HG02642 (cell line): ENCODE measurements at regions not wholly inside any gene's neighbourhood (a gene's known extent, or its start where the extent isn't known, plus 50 kb on each side); places are given as distances from the start of the nearest gene placed in this dataset.

ENCODE experiments used
- ATAC-seq: cut with Tn5 transposase; IDR thresholded peaks from one replicate; pipeline ENCODE4 v1.9.1; 2021; ENCODE audit warnings: mild to moderate bottlenecking; ENCODE audit not compliant: unreplicated experiment, poor library complexity

DNA sequence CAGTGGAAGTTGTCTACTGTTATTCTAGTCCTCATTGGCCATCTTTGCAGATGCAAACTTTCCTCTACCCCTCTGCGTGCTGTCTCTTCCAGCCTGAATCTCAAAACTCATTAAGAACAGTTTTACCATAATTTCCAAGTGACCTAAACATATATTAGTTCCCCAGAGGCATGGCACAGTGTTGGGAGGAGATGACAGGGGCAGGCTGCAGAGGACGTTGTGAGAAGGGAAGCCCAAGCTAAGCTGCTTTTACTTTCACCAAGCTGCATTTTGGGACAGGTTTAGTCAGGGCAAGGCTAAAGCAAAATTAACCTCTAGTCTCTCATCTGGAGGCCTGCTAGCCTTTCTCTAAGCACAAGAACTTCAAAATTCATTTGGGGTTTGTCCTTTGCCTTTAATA, 318.6 kb upstream of the SATB1 start:
- no peak for ATAC-seq

- ATAC-seq: peak; percentile 87
These were observed 315.8 kb upstream of the SATB1 start for GRCh38 chr3:18740631-18741583.

- no peak for ATAC-seq
These were observed 313.9 kb upstream of the SATB1 start for GRCh38 chr3:18739099-18739433.

DNA sequence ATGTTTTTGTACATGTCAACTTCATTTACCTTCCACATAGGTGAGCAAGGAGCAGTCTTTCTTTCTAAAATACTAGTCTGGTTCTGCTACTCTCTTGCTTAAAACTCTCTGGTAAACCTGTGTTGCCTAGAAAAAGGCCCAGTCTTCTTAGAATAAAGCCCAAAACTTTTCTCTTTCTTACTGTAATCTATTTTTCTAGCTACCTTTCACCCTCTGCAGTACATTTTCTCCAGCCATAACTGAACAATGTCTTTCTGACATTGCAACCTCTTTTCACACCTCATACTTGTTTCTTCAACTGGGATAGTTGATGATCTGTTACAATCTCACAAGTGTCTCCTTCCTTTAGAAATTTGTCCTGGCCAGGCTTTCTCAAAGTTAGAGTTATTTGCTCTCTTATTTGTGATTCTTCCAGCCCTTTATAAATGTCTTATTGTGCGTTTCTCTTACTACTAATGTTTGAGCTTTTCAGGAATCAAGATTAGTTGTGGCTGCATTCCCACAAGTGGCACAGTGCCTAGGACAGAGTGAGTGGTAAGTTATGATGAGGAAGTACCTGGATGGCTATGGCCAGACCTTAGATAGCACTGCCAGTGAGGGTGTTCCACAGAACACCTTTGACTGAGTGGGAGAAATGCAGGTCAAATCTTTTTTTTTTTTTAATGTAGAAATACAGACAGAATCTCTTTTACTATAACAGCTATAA, 313.4 kb upstream of the SATB1 start:
- no peak for ATAC-seq

DNA sequence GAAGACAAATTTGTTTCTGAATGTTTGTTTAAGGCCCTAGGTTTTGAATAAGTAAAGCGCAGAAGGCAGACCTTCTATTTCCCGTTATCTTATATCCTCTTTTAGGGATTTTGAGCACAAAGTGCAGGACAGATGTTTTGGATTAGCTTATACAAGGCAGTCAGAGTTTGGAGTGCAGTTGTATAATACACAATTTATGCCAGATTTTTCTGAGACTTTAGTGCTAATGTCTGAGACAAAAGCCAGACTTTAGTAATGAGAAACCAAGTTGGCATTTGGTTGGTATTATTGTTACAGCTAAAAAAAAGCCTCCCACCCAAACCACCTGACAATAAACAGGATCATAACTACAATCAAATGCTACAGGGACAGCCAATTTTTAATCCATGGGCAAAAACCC, 309.9 kb upstream of the SATB1 start:
- ATAC-seq: no peak

DNA sequence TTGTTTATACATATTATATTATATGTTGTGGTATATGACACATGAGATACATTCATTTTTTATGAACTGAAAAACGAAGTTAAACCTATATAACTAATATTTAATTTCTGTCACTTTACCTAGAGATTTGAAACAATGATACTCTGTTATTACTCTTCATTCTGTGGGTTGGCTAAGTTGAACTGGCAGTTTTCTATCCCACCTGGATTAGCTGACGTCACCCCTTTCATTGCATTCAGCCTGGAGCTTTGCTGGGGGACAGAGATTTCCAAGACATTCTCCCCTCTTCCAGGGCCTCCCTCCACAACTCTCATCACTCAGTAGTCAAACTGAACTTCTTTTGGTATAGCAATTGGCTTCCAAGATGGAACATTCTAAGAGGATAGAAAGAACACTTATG, 309.2 kb upstream of the SATB1 start:
- ATAC-seq: no peak

DNA sequence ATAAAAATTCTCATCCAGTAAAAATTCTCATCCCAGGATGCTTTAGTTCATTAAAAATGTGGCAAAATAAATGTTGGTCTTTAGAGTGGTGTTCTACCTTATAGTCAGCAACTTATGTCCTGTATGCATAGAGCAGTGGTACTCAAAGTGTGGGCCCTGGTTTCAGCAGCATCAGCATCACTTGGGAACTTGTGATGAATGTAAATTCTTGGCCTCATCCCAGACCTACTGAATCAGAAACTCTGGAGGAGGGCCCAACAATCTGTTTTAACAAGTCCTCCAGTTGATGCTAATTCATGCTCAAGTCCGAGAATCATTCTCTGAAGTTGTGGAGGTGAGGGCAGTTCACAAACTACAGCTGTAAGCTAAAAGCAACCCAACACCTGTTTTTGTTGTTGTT, 307.3 kb upstream of the SATB1 start:
- no peak for ATAC-seq

DNA sequence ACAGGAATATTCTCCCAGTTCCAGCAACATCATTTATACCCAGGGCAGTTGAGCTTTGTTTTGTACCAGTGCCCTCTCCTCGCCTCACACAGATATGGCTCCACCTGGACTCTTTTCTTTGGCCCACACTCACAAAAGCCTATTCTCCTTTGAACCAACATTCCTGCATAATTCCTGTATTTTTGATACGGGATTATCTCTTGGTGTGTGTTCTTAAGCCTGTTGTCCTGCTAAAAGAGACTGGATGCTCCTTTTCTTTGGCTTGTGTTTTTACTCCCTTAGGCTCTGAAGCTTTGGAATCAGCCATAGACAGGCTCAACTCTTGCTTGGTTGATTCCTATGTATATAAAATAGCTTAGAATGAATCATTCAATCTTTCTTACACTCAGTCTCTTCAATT, 305.4 kb upstream of the SATB1 start:
- no peak for ATAC-seq

- no peak for ATAC-seq
These were observed 304.5 kb upstream of the SATB1 start for GRCh38 chr3:18729671-18730070.

DNA sequence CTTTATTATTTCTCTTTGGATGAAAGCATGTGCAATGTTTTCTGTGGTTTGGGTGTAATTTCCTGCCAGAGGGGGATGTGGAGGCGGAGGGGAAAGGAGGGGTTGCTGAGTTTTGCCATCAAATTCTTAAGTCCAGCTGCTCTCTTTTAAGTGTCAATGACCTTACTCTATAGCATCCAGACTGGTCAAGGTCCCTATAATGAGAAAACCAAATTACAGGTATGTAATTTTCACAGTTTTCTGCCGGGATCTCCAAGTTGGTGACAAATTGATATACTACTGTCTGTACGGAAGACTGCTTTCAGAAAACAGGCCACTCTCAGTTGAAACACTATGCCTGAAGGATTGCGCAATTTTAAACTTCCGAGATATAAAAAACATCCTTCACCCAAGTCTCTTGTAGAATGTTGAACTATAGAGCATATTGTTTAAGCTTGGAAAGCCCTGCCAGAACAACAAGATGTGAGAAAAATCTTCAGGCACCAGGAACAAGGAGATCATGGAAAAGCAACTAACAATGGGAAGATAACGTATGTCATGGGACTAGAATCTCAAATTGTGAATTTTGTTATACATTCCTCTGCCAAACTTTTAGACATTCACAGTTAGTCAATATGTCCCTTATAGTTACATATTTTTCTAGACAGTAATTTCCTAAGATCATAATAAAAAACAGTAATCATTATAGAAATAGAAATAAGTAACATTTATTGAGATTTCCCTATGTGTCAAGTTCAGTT, 300.7 kb upstream of the SATB1 start:
- ATAC-seq: no peak

DNA sequence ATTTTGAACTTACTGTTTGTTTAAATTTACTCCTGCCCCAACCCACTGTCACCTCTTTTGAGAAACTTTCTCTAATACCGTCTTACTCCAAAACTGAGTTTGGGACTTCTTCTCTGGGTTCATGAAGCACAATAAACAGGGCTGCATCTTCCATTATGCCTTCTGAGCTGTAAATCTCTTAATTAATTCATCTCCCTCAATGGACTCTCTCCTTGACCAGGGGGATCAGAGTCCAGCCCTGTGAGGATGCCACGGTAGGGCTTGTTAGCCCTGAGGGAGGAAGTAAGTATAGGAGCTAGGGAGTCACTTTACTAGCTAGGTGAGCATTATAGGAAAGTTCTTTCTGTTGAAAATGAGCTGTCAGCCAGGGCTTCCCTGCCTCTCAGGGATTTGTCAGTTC, 299.3 kb upstream of the SATB1 start:
- no peak for ATAC-seq

DNA sequence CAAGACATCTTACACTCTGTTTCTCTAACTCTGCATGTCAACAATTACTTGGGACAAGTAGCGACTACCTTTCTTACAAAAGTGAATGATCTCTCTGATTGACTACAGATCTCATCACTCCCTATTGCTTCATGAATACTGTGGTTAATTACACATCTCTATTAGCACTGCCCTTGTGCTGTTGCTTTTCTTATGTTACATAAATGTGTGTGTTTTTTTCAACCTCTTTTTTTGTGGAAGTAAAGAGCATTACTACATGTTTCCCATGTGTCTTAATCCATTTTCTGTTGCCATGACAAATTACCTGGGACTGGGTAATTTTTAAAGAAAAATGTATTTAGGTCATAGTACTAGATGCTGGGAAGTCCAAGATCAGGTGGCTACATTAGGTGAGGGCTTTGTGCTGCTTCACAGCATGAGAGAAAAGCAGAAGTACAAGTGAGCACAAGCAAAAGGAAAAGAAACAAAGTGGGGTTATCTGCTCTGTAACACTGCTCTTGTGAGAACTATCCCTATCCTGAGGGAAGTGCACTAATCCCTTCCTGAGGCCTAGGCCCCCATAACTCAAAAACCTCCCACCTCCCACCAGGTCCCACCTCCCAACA, 298.2 kb upstream of the SATB1 start:
- no peak for ATAC-seq

DNA sequence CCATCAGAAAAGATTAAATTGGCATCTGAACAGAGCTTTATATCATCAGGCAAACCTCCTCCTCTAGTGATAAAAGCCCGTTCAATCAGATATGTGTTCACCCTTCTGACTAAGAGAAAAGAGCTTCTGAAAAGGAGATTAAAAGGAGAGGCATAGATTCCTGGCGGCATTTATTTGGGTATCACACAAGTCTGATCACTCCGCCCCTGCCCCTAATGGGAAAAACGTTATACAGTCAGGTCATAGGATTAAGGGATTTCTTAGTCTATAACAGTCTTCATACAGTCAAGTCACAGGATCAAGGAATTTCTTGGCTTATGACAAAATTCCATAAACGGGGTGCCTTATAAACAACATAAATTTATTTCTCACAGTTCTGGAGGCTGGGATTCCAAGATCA, 295.4 kb upstream of the SATB1 start:
- no peak for ATAC-seq

DNA sequence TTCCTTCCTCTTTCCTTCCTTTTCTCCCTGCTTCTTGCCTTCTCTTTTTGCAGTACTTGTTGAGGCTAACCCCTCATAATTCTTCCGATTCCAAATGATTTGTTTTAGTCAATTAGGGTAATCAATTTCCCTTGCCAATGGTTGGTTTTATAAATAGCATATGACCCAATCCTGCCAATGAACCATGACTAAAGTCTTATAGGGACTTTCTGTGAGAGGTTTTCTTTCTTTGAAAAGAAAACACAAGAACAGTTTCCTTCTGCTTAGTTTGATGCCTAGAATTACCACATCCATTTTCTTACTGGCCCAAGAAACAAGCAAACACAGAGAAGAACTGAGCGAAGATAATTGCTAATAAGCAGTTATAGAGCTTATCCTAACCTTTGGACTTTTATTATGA, 292.5 kb upstream of the SATB1 start:
- no peak for ATAC-seq

- ATAC-seq: no peak
These were observed 291.7 kb upstream of the SATB1 start for GRCh38 chr3:18716821-18717220.

- ATAC-seq: no peak
These were observed 291.0 kb upstream of the SATB1 start for GRCh38 chr3:18716101-18716500.

DNA sequence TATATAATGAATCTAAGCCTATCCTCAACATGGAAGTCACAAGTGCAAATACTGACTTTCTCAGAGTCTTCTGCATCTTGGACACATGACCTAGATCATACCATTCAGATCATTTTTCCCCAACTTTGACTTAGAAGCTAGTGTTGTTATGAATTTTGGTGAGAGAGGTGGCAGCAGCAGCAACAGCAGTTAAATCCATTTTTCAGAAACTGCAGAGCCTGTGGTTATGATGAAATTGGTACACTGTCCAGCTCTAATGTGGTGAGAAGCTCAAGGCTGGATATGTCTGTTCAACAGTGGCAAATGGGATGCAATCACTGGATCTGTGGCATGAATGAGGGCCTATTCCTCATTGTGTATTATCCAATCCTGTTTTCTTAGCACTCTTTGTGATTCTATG, 290.1 kb upstream of the SATB1 start:
- no peak for ATAC-seq

DNA sequence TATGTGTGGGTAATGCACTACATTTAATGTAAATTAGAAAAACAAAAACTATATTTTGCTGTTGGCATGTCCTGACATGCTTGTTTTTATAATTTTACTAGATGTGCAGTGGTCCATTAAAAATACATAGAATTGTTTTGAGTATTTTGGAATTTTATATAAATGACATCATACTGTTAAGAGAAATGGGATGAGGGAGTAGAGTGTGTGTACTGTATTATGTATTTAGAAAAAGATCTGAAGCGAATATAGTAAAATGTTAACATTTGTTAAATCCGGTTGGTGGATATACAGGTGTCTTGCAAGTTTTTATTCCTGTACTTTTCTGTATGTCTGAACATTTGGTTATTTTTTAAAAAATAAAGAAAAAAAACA, 288.4 kb upstream of the SATB1 start:
- no peak for ATAC-seq

GRCh38 chr3:18712713-18713576, 287.8 kb upstream of the SATB1 start:
- ATAC-seq: no peak

- ATAC-seq: no peak
These were observed 279.2 kb upstream of the SATB1 start for GRCh38 chr3:18704326-18704725.
